ENCODE measurements at regions not wholly inside any gene's neighbourhood (a gene's known extent, or its start where the extent isn't known, plus 50 kb on each side); places are given as distances from the start of the nearest gene placed in this dataset.
"Not testable (repeated sequence)": the region's sequence is repeated elsewhere in the genome, so short reads cannot be mapped to it uniquely, and the experiment has no call there.

DNA sequence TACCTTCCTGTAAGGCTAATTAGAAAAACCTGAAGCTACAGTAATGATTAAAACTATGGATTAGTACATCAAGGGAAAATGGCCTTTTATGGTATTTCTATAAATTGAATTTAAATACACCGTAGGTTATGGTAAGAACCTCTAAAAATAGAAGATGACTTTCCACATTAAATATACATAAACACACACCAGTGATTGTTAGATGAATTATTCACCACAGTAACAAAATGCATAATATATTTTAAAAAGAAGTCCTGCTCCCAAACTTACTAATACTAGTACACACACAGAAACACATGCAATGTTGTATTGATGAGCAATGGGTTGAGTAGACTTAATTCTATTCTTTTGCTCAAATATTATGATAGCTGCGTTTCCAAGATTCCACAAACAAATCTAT is 277.9 kb upstream of the ANKRD50 start:
- DNase-seq (ENCODE audit: low spot score) = no peak

DNA sequence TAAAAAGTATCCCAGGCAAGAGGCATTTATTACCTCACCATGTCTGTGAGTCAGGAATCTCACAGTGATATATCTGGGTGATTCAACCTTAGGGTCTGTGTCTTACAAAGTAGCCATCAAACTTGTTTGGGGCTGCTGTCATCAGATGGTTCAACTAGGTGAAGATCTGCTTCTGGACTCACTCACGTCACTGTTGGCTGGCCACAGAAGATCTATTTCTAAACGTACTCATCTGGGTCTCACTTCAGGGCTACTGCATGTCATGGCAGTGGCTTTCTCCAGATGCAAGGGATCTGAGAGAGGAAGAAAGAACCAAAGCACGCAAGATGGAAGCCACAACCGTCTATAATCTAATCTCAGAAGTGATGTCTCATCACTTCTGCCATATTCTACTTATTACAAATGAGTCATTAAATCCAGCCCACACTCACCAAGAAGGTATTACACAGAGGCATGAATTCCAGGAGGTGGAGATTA is 267.8 kb upstream of the ANKRD50 start:
- no peak for DNase-seq (ENCODE audit: low spot score)

DNA sequence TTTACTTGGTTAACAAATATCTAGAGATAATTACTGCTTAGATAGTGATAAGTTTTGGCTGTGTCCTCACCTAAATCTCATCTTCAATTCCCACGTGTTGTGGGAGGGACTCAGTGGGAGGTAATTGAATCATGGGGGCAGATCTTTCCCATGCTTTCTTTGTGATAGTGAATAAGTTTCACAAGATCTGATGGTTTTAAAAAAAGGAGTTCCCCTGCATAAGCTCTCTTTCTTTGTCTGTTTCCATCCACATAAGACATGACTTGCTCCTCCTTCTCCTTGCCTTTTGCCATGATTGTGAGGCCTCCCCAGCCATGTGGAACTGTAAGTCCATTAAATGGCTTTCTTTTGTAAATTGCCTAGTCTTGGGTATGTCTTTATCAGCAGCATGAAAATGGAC is 266.0 kb upstream of the ANKRD50 start:
- DNase-seq (ENCODE audit: low spot score) = not testable (repeated sequence)

DNA sequence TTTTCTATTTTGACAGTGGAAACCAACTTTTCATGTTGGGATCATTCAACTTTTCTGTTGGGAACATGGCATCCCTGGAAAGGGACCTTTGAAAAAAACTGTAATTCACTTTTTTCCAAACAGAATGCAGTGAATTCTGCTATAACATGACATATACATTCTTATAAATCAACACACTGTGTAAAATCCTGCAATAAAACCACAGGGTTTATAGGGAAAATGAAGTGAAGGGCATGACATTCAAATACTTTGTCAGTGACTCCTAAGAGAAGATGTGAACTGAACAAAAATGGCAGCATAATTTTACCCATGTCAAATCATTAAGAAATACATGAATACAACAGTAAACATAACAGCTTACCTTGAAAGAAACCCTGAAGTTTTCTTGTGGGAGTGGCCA is 264.5 kb upstream of the ANKRD50 start:
- DNase-seq (ENCODE audit: low spot score) = no peak

DNA sequence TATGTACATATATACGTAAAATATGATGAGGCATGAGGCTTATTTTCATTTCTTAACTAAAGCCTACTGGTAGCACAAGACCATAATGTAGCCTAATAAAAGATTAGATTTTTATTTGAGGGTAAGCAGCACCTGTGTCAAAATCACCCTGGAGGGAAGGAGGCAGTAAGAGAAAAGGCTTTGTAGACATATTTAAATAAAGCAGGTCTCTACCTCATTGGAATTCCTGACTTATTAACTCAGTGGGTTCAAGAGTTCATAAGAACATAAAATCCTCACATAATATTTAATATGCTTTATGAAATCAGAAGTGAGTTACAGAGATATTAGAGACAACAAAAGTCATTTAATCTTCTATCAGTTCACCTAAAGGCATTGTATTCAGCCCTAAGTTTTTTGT is 261.6 kb upstream of the ANKRD50 start:
- DNase-seq (ENCODE audit: low spot score) = no peak

DNA sequence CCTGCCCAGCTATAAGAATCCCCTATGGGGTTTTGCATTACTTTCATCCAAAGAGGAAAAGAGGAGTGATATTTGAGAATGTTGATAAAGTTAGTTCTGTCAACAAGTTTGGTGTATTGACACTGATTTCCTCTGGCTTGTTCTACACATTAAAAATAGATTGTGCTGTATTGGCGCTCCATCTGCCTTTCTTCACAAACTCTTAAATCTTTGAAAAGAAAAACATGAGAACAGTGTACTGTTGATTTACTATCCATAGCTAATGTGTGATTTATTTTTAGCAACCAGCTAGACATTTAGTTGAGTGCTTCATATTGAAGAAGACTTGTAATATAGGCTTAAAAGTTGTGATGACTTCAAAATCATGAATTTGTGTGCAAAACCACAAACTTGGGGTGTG is 261.2 kb upstream of the ANKRD50 start:
- no peak for DNase-seq (ENCODE audit: low spot score)

DNA sequence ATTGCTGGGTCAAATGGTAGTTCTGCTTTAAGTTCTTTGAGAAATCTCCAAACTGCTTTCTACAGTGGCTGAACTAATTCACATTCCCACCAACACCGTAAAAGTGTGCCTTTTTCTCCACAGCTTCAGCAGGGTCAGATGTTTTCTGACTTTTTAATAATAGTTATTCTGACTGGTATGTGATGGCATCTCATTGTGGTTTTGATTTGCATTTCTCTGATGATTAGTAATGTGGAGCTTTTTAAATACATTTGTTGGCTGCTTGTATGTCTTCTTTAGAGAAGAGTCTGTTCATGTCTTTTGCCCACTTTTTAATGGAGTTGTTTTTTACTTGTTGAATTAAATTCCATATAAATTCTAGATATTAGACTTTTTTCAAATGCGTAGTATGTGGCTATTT is 257.5 kb upstream of the ANKRD50 start:
- DNase-seq (ENCODE audit: low spot score) = no peak

DNA sequence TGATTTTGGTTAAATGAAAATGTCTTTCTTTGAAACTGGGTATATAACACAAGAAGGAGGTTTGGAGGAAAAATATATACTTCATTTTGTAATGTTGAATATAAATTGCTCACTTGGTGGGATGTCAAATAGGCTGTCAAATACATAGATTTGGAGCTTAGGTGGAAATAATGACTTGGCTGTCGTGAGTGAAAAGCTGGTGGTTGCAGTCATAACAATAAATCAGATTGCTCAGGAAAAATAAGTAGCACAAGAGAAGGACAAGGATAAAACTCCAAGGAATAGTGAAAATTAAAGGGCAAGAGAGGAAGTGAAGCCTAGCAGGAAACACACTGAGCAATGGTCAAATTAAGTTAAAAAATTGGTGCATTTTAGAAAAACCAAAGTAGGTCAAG is 253.0 kb upstream of the ANKRD50 start:
- no peak for DNase-seq (ENCODE audit: low spot score)

DNA sequence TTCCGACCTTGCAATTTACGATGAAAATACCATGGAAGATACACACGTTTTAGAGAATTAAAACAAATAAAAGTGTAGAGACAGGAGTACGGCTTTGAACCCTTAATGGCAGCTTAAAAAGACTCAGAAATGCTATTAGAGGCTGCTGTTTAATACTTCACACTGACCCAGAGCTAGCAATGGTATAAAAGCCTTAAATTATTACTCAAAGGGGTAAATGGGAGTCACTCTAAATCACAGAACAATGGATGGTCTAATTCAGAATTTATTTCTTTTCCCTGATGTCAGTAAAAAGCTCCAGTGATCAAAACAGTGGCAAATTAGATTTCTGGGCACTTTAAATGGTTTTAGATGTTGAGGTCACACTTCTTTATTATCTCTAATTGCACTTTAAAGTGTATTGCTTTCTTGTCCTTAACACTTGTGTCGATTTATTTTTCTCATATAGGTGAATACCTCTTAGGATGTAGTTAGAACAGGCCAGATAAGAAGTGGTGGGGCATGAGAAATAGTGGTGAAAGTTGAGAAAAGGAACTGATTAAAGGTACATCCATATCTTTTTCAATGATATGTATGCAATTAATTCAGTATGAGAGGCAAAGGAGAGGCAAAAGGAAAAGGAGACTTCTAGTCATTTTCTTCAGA is 252.4 kb upstream of the ANKRD50 start:
- DNase-seq (ENCODE audit: low spot score) = no peak

DNA sequence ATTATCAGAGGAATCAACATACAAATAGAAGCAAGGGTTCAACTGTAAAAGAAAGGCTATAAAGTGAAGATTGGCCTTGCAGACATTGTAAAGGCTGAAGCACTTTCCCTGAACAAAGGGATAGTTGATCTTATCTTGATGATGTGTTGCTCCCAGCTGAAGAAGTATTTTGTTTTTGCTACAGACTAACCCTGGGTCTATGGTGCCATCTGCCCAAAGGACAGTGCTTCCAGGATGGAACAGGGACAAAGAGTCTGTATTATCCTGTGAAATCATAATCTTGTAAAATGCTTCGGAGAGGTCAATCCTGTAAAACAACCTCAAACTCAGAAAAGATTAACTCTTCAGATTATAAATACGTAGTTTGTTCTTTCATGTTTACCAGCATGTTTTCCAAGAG is 251.7 kb upstream of the ANKRD50 start:
- no peak for DNase-seq (ENCODE audit: low spot score)

DNA sequence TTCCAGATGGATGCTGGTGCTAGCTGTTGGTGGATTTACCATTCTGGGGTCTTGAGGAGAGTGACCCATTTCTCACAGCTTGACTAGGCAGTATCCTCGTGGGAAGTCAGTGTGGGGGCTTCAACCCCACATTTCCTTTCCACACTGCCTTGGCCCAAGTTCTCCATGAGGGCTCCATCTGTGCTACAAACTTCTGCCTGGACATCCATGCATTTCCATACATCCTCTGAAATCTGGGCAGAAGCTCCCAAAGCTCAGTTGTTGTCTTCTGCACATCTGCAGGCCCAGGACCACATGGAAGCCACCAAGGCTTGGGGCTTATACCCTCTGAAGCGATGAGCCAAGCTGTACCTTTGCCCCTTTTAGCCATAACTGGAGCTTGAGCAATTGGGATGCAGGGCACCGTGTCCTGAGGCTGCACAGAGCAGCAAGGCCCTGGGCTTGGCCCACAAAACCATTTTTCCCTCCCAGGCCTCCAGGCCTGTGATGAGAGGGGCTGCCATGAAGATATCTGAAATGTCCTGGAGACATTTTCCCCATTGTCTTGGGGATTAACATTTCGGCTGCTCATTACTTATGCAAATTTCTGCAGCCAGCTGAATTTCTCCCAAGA is 248.7 kb upstream of the ANKRD50 start:
- no peak for DNase-seq (ENCODE audit: low spot score)

DNA sequence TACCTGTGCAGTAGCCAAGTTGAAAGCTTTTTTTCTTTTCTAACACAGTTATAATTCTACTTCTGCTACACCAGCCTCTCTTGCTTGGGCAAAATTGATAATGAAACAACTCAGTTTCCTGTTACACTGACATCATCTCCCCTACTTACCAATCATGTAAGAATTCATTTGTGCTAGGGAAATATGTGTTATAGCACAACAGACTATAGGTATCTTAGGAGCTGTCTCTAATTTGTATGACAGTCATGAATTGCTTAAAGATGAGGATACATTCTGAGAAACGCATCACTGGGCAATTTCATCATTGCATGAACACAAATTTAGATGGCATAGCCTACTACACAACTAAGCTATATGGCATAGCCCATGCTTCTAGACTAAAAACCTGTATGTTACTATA is 246.3 kb upstream of the ANKRD50 start:
- no peak for DNase-seq (ENCODE audit: low spot score)

DNA sequence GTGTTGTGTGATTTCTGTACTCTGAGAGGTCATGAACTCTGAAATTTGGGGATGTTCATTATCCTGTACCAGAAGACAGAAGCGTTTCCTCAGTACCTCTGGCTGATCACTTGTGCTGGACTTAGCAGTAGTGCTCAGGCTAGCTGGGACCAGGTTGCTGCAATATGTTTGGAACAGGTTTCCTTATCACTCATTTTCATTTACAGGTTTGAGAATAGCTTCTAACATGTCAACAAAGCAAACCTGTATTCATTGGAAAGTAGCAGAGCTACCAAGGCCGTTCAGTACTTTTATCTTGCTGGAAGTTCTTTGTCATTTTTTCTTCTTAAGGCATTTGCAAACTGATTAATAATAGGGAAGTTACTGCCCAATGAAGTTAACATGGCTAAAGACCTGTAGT is 242.9 kb upstream of the ANKRD50 start:
- DNase-seq (ENCODE audit: low spot score) = no peak

DNA sequence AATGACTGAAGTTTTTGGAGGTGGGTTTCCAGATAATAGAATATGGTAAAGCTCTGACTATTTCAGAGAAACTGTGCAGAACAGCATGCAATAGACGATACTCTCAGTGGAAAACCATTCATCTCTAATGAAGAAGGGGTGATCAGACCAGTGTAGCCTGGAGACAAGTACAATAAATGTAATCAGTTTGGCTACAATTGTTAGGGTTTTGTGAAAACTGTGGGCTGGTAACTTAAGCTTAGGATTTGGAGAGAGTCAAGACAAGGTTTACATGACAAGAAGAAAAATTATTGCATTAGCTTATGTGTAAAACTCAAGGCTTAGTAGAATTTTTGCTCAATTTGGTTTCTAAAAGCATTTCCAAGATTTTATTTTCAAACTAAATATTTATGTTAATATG is 241.5 kb upstream of the ANKRD50 start:
- DNase-seq (ENCODE audit: low spot score) = no peak

DNA sequence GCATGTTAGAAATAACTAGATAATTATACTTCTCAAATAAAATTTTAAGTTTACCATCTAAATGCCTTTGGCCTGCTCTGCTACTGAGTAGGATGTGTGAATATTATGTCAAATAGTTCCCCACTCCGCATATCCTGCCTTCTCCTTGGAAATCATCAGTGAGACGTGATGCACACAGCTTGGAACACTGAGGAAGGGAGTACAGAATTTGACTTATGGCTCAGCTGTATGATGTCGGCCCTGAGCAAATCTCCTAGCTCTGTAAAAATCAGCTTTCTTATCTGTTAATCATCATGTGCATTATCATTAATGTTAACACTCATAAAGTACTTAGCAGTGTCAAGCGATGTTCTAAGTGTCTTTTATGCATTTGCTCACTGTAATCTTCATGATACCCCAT is 241.0 kb upstream of the ANKRD50 start:
- DNase-seq (ENCODE audit: low spot score) = no peak

DNA sequence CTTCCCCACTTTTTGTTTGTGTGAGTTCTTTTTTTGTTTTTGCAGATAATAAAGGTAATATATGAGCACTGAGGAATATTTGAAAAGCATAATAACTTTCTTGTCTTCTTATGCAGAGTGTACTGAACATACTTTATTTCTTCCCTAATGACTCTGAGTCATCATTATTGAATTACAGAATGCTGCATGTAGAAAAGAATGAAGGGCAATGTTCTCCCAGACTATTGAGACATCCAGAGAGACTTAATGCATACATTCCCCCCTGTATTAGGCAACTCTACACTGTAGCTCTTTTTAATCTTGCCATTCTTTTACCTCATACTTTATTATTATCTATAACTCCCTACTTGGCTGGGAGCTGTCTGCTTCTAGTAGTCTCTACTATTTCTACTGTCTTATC is 240.5 kb upstream of the ANKRD50 start:
- no peak for DNase-seq (ENCODE audit: low spot score)

DNA sequence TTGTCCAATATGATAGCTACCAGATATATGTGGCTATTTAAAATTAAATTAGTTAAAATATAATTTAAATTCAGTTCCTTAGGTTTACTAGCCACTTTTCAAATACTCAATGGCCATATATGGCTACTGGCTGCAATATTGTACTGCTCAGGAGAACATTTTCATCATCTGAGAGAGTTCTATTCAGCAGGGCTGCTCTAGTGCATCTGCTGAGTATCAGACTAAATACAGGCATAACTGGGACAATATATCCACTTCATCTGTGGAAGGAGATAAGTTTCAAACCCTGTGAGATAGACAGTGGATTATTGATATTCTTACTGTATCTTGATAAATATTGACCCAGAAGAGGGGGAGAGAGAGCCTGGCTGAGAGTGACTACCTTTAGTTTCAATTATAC is 240.1 kb upstream of the ANKRD50 start:
- DNase-seq (ENCODE audit: low spot score) = no peak

DNA sequence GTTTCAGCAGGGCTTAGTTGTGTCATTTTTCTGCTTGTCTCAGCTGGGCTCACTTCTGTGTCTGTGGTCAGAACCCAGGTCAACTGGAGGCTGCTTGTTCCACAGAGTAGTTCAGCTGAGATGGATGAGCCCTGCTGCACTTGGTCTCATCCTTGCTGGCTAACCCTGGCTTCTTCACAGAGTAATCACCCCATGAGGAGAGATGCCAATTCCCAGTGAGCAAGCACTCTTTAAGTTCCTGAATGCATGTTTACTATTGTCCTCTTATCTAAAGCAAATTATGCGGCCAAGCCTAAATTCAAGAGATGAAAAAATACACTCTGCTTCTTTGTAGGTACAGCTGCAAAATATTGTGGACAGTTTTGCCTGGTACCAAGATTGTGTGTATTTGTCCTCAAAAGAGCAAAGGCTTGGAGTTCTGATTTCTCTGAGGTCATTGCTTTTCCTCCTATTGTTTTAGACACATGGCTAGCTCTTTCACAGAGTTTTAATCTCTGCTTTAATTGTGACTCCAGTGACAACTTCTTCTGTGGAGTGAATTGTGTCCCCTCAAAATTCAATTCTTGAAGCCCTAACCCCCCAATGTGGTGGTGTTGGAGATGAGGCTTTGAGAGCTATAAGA is 236.6 kb upstream of the ANKRD50 start:
- no peak for DNase-seq (ENCODE audit: low spot score)

DNA sequence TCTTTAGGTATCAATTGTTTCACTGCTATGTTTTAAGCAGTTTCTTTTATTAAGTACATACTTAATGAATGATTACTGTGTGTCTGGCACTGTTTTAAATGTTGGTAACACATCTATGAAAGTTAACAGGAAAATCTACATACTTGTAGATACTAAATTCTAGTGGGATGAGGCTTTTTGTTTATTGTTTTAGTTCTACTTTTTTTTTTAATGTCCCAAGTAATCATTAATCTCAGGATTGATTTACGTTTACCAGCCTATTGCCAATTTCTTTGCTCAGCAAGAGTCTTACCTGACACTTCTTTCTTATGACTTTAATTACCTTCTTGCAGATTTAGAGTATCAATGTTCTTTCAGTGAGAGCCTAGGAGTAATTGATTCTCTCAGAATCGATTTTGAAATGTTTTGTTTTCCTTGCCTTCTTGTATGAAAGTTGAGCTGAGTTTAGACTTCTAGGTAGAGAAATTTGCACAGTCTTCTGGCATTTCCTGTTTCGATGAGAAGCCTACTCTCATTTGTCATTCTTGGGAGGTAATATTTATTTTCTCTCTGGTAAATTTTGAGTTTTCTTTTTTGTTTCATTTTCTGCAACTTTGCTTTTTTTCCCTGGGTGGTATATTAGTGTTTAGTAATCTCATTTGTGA is 235.2 kb upstream of the ANKRD50 start:
- no peak for DNase-seq (ENCODE audit: low spot score)

DNA sequence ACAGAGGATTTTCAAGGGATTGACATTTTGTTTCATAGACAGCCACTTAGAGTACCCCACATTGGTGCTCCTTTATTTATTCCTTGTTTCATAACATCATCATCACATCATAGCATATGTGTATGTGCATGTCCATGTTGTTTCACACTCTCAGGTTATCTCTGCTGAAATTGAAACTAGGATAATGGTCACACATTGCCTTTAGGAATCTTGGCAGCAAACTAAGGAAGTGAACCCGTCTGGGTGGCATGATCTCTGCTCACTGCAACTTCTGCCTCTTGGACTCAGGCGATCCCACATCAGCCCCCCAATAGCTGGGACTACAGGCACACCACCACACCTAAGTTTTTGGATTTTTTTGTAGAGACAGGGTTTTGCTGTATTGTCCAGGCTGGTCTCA is 234.2 kb upstream of the ANKRD50 start:
- DNase-seq (ENCODE audit: low spot score) = no peak

DNA sequence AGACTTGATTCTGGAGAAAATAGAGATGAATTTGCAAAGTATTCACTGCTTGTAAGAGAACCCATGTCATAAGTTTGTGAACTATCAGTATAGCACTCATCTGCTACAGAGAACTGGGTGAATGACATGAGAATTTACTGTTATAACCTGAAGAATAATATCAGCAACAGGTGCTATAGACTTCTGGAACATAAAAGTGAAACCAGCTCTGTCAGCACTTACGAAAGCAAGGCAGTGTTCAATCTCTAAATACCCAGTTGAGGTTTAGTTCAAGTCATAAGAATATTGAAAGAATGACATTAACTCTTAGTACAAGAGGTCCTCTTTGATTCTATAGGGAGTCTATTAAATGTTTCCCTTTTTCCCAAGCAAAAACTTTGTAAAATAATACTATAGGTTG is 232.9 kb upstream of the ANKRD50 start:
- DNase-seq (ENCODE audit: low spot score) = no peak

DNA sequence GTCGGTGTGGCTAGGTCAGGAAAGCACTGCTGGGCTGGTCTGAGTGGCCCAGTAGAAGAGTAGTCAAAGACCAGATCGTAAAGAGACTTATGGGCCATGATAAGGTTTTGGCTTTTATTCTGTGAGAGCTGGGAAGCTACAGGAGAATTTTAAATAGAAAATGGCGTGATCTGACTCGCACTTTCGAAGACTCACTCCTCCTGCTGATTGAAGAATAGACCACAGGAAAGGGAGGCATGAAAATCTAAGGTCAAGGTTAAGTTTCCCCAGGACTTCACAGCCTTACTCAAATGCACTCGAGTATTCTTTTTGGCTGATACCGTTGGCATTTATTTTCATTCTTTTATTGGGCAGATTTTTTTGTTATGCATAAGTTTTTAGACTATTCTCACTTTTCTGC is 231.4 kb upstream of the ANKRD50 start:
- DNase-seq (ENCODE audit: low spot score) = no peak

DNA sequence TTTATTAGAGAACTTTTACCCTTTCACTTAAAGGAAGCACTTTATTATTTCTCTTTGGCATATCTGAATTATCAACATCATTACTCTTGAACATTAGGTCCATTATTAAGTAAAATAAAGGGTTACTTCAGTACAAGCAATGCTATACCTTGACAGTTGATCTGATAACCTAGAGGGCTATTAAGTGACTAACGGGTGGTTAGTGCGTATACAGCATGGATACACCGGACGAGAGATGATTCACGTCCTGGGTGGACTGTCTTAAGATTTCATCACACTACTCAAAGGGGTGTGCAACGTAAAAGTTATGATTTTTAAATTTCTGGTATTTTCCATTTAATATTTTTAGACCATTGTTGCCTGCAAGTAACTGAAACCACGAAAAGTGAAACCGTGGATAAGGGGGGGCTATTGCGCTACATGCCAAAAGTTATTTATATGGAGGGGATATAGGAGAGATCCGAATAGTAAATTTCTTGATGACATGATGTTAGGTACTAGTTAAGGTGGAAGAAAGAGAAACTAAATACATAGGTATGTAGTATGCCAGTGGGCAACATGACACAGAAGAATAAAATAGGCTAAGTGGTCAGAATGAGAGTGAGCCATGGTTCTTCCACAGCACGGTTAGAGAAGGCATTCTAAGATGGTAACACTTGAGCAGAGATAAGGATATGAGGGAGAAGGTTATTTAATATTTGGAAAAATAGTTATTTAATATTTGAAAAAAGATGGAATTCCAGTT is 230.8 kb upstream of the ANKRD50 start:
- no peak for DNase-seq (ENCODE audit: low spot score)

All from D341Med (cell line).